ENCODE measurements at regions not wholly inside any gene's neighbourhood (a gene's known extent, or its start where the extent isn't known, plus 50 kb on each side); places are given as distances from the start of the nearest gene placed in this dataset.

GRCh38 chr4:128488055-128488705 is 200.6 kb upstream of the PGRMC2 start:
- no peak for DNase-seq (ENCODE audit: low spot score)

DNA sequence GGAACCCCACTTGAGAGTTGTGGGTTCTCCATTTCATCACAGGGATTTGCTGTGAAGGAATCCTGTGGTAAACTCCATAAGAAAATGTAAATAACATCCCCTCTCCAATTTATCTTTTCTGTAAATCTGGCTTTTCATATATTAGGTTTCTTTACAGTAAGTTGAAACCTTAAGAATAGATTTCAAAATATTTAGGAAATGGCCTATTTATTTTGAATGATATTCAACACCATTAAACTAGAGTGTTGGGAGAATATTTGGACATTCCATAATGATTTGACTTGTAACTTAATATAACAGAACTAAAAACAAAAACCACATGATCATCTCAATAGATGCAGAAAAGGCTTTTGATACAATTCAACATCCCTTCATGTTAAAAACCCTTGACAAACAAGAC is 197.3 kb upstream of the PGRMC2 start:
- no peak for DNase-seq (ENCODE audit: low spot score)

DNA sequence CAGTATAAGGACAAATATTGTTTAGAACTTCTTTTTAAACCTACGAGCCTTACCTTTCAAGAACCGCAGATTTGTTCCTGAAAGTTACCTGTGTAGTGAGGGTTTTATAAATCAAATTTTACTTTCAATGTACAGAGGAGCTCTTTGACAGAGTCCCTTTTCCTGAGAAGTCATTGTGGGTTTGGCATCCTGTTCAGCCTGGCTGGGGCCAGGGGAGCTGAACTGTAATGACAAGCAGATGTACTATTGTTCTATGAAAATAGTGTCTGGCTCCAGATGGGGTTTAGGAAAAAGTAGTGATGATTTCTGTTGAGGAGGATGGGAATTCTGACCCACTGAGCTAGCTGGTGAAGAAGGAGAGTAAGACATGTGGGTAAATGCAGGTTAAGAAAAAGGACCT is 196.2 kb upstream of the PGRMC2 start:
- DNase-seq (ENCODE audit: low spot score): peak; percentile 46

GRCh38 chr4:128483041-128483440 is 195.4 kb upstream of the PGRMC2 start:
- no peak for DNase-seq (ENCODE audit: low spot score)

- DNase-seq (ENCODE audit: low spot score): no peak
Observed at GRCh38 chr4:128481752-128482480, 194.3 kb upstream of the PGRMC2 start.

DNA sequence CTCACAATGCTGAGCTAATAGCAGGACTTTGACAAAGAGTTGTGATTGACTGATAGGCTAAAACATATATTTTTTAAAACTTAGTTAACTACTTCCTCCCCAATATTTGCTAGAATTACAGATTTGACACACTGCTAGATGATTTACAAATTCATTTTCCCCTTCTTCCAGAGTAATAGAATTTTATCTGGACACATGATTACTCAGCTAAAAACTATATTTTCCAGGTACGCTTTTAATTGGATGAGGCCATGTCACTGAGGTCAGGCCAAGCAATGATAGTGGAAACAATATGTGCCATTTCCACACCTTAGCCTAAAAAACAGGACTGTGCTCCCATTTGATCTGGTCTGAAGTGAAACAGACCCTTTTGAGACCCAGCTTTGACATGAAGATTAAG is 193.3 kb upstream of the PGRMC2 start:
- DNase-seq (ENCODE audit: low spot score): no peak

GRCh38 chr4:128477540-128477939 is 189.9 kb upstream of the PGRMC2 start:
- no peak for DNase-seq (ENCODE audit: low spot score)

- no peak for DNase-seq (ENCODE audit: low spot score)
Observed at GRCh38 chr4:128475597-128475996, 188.0 kb upstream of the PGRMC2 start.

- no peak for DNase-seq (ENCODE audit: low spot score)
Observed at GRCh38 chr4:128471576-128471975, 184.0 kb upstream of the PGRMC2 start.

- no peak for DNase-seq (ENCODE audit: low spot score)
Observed at GRCh38 chr4:128470492-128471053, 183.0 kb upstream of the PGRMC2 start.

DNA sequence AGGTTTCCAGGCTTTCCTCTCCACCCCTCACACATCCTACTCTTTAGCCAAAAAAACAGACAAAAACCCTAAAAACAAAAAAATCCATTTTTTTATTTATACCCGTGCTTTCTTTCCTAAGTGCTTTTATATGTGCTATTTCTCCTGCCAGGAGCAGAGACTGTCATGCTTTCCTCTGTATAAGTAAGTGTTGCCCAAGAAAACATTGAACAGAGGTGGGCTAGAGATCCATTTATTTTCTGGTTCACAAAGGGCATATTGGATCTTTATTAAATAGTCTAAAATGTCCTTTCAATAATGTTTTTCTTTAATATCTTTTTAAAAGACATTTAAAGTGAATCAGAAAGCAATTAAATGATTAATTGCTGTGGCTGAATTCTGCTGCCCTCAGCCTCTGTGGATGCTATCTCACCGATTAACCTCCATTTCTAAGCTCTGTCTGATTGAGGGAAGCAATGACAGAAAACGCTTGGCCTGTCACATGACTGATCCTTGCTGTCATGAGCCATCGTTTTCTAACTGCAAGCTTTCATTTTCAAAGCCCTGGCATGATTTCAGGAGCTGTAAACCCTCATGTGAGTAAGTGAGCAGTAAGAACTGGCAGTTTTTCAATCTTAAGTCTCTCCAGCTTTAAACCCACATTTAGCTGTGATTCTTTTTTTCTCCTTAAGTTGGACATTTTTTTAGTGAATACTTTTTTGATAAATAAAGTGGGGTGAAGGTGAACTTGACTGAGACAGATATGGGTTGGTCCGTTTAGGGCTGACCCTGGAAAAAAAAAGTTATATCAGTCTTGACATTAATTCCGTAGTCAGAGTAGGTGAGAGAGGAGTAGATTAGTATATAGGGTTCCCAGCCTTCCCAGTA is 180.7 kb upstream of the PGRMC2 start:
- no peak for DNase-seq (ENCODE audit: low spot score)

DNA sequence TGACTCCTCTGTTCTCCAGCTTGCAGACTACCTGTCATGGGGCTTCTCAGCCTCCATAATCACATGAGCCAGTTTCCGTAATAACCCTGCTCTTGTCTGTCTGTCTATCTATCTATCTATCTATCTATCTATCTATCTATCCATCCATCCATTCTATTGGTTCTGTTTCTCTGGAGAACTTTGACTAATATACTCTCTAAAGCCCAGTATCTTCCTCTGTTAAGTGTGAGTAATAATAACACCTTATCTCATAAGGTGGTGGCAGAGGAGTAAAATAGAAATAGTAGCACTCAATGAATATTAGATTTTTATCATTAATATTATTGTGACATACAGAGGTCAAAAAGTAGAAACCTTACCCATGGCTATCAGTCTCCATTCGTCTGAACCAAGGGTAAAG is 177.9 kb upstream of the PGRMC2 start:
- no peak for DNase-seq (ENCODE audit: low spot score)

DNA sequence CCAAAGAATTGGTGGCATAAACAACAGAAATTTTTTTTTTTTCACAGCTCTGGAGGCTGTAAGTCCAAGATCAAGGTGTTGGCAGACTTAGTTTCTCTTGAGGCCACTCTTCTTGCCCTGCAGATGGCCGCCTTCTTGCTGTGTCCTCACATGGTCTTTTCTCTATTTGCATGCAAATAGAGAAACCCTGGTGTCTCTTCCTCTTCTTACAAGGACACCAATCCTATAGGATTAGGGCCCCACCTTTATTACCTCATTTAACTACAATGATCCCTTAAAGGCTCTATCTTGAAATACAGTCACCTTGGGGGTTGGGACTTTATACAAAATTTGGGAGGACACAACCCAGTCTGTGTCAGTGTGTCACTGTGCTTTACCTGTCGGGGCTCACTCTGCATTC is 175.4 kb upstream of the PGRMC2 start:
- DNase-seq (ENCODE audit: low spot score): no peak

DNA sequence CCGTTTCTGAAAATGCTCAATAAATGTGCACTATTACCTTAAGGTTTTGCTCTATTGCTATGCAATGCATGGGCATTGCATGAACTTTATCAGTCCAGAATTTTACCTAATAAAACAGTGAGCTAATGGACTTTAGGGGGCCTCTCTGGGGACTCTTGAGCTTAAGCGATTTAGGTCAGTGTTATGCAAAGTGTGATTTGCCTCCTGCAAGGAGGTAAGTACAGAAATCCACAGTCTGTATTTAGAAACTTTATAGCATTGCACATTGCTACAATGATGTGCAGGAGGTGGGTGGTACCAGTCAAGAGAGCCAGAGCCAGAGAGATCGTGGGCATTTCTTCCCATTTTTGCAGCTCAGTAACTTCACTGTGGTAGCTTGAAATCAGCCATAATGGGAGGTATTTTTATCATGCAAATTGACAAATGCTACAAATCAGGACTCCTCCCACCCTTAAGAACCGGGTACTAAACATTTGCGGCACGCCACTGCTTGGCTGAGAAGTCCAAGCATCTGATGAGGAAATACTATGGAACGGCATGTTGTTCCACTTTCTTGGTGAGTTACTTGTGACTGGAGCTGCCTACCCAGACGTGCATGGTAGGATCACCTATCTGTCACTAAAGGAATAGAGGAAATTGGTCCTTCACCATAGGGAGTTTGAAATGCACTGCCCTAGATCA is 174.6 kb upstream of the PGRMC2 start:
- no peak for DNase-seq (ENCODE audit: low spot score)

DNA sequence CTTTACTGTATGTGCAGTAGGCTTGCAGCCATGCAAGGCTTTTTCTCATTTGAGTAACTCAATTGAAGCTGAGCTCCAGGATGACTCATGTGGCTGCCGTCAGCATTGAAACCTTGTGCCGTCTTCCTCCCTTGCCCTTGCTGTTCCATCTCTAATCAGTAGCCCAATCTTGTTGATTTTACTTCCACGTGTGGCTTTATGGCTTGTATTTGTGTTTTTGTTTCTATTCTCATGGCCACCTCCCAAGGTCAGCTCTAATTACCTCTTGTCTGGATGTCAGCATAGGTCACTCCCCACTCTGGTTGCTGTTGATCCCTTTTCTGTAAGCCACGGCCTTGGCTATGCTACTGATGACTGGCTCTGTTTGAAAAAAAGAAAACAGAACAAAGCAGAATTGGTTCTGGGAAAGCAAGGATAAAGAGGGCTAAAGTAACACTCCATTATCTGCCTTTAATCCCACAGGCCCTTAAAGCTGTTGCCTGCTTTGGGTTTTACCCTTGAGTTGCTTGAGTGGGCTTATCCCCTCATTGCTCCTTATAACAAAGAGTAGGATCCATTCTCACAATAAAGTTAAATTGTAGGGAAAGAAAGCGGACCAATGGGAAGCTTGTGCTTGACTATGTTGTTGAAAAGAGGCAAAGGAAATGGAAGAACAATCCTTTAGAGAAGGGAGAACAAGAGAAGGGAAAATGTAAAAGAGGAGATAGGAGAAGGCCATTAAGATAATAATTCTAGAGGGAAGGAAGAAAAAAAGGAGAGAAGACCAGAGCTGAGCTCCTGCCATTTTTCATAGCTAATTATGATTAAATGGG is 173.9 kb upstream of the PGRMC2 start:
- peak; percentile 38 for DNase-seq (ENCODE audit: low spot score)

DNA sequence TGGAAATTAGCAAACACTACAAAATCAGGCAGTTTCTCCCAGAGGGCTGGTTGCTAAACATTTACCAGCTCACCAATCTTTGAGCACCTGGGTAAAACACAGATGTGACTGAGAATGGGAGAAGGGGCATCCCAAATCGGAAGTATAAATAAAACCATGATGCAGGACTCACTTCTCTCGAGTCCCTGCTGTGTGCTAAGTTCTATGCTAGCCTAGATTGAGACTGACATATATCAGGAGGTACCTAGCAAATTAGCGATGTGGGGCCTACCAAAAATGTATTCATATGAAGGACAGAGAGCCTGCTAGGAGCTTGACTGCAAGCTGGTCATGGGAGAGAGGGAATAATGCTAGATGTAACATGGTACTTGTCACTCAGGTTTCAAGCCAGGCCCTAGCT is 171.9 kb upstream of the PGRMC2 start:
- no peak for DNase-seq (ENCODE audit: low spot score)

- no peak for DNase-seq (ENCODE audit: low spot score)
Observed at GRCh38 chr4:128458816-128459215, 171.2 kb upstream of the PGRMC2 start.

- no peak for DNase-seq (ENCODE audit: low spot score)
Observed at GRCh38 chr4:128457726-128458125, 170.1 kb upstream of the PGRMC2 start.

DNA sequence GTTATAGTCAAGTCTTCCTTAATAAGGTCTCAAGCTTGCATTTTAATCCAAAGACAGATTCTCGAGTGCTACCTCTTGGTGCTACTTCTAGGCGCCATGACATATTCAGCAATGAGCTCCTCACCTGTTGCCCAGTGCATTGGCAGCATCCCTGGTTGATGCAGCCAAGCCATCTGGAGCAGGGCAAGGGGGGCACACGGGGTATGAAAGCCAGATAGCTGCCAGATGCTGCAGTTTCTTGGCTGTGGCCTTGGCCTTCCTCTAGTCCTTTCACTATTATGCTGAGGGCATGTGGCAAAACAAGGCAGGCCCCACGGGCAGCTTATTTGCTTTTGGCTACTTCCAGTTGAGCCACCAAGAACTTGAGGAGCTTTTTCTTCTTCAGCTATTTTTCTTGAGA is 168.6 kb upstream of the PGRMC2 start:
- no peak for DNase-seq (ENCODE audit: low spot score)

- DNase-seq (ENCODE audit: low spot score): peak; percentile 47
Observed at GRCh38 chr4:128455480-128455879, 167.9 kb upstream of the PGRMC2 start.

DNA sequence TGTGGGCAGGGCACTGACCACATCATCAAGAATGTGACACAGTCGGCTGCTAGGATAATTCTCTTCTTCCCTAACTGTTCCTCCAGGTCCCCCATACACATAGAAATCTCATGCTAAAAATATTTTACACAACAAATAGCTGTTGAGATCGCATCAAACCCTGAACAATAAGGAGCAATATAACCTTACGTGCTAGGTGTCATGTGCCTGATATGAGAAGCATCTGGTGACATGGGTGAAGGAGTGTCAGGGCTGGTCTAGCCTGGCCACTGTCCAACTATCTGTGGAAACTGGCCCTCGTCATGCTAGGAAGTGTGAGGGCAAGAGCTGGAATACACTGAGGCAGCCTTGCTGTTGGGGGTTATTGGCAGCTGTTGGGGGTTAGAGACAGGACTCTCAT is 167.3 kb upstream of the PGRMC2 start:
- no peak for DNase-seq (ENCODE audit: low spot score)

Data from kidney capillary endothelial cell (primary cell).